ENCODE measurements at regions not wholly inside any gene's neighbourhood (a gene's known extent, or its start where the extent isn't known, plus 50 kb on each side); places are given as distances from the start of the nearest gene placed in this dataset.

GRCh38 chr2:134780972-134781371, 57.4 kb upstream of the ACMSD start:
- CTCF ChIA-PET (ENCODE audit: low intra/inter-chr PET ratio, low total read pairs), result no interaction called here
- Histone ChIP-seq H3K4me1 (ENCODE audit: insufficient read depth, low read length) (no peaks in the 10 kb centered on the region), H3K79me2 (ENCODE audit: insufficient read depth, low read length) (no peaks in the 10 kb centered on the region), H3K4me3 (replicated peaks in 1 of 3; ENCODE audit: insufficient read depth in 1 of 3, low read depth in 2 of 3, low read length in 3 of 3) (no peak overlapping the region), H3K4me2 (ENCODE audit: low read depth, low read length) (no peak overlapping the region), H3K9me3 (ENCODE audit: low read length) (no peaks in the 10 kb centered on the region), H4K20me1 (ENCODE audit: insufficient read depth, low read length) (no peaks in the 10 kb centered on the region), H3K27ac (ENCODE audit: extremely low read length, insufficient read depth, low read length) (no peak overlapping the region), H3K9ac (ENCODE audit: insufficient read depth, low read depth, low read length) (no peak overlapping the region), H3K36me3 (replicated peaks in 1 of 2; ENCODE audit: control insufficient read depth in 1 of 2, insufficient read depth in 2 of 2, low read length in 2 of 2) (no peaks in the 10 kb centered on the region), H3K27me3 (ENCODE audit: control insufficient read depth in 1 of 2, insufficient read depth in 2 of 2, low read length in 2 of 2) (no peaks in the 10 kb centered on the region), H2AFZ (ENCODE audit: low read length) (no peak overlapping the region)
- intact Hi-C loops (cut with micrococcal nuclease; ENCODE audit: unreplicated experiment), result no loop called here
- no peak for FAIRE-seq
- no peak for ATAC-seq
- DNase-seq (ENCODE audit: low spot score), result no peak
- 0% methylated on average over 1 of the region's 1 CpG for WGBS (ENCODE audit: low lambda C conversion rate)
- BruUV-seq (replicated peaks), result no TSS peak
- POLR2A ChIA-PET, result no interaction called here
- in situ Hi-C loops (cut with HindIII; ENCODE audit: extremely low pct_ligation_motif_present, low pct_unique_long_range_greater_than_20kb), result loop anchor here (5.0 kb wide), 2 partner anchors 116 to 319 kb away; no protein-coding TSS in a partner anchor
- no peak for TF ChIP-seq ELK4 (CRISPR knock-in tag; IDR thresholded peaks at IDR 0.05; ENCODE audit: borderline replicate concordance)
- no peak for TF ChIP-seq MIXL1 (CRISPR knock-in tag; IDR thresholded peaks at IDR 0.05)
- TF ChIP-seq ZNF792 (CRISPR knock-in tag; IDR thresholded peaks at IDR 0.05), result no peak
- TF ChIP-seq TIGD3 (CRISPR knock-in tag; IDR thresholded peaks at IDR 0.05; ENCODE audit: borderline replicate concordance), result no peak
- no peak for TF ChIP-seq ZNF512 (CRISPR knock-in tag; IDR thresholded peaks at IDR 0.05)
- no peak for TF ChIP-seq ZNF256 (CRISPR knock-in tag; conservative IDR thresholded peaks at IDR 0.05)
- TF ChIP-seq KDM6A (CRISPR knock-in tag; IDR thresholded peaks at IDR 0.05; ENCODE audit: low read depth), result no peak
- no peak for TF ChIP-seq ZNF678 (CRISPR knock-in tag; IDR thresholded peaks at IDR 0.05)
- no peak for TF ChIP-seq ZNF329 (CRISPR knock-in tag; IDR thresholded peaks at IDR 0.05; ENCODE audit: low read depth)
- no peak for TF ChIP-seq ZFP36L2 (CRISPR knock-in tag; IDR thresholded peaks at IDR 0.05)
- no peak for TF ChIP-seq TCF12 (IDR thresholded peaks at IDR 0.05)
- no peak for TF ChIP-seq TCF12 (CRISPR knock-in tag; IDR thresholded peaks at IDR 0.05)
- no peak for TF ChIP-seq MXI1 (IDR thresholded peaks at IDR 0.05; ENCODE audit: borderline replicate concordance, low read depth, low read length)
- TF ChIP-seq ZNF253 (CRISPR knock-in tag; IDR thresholded peaks at IDR 0.05; ENCODE audit: borderline replicate concordance), result no peak
- no peak for TF ChIP-seq JARID2 (CRISPR knock-in tag; IDR thresholded peaks at IDR 0.05; ENCODE audit: insufficient replicate concordance)
- TF ChIP-seq TBX2 (CRISPR knock-in tag; IDR thresholded peaks at IDR 0.05; ENCODE audit: borderline replicate concordance), result no peak
- no peak for TF ChIP-seq CENPBD1 (CRISPR knock-in tag; IDR thresholded peaks at IDR 0.05; ENCODE audit: borderline replicate concordance, low read depth)
- no peak for TF ChIP-seq TARDBP (CRISPR knock-in tag; IDR thresholded peaks at IDR 0.05)
